GM10266 (cell line): ENCODE measurements at regions not wholly inside any gene's neighbourhood (a gene's known extent, or its start where the extent isn't known, plus 50 kb on each side); places are given as distances from the start of the nearest gene placed in this dataset.

Source experiments
- DNase-seq: peaks from one replicate; pipeline ENCODE4 v3.0.0; 2012; ENCODE audit errors: extremely low spot score
- TF ChIP-seq, protein P1 (sequence below): IDR thresholded peaks from 2 replicates; pipeline ENCODE4 v1.5.1; 2012; ENCODE audit warnings: mild to moderate bottlenecking, low read depth; ENCODE audit not compliant: control insufficient read depth, insufficient read depth; ENCODE audit errors: missing control alignments

DNA sequence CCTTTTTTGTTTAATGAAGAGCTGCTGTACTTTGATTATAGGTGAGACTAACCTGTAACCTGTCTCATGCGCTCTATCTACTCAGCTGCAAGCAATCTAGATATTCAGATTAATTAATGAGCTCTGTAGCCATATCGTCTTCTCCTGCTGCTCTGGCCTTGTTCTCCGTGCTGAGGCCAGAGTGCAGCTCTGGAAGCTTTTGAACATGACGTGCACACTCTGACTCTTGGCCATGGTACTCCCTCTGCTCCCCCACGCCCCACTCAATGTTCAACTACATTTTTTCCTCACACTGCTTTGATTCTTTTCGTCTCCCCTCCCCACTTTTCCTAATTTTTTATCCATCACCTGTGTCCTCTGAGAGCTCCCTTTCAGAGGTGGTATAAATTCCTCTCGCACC lies 751.8 kb downstream of the FGF9 start:
- no peak for DNase-seq
- TF ChIP-seq, protein P1, sequence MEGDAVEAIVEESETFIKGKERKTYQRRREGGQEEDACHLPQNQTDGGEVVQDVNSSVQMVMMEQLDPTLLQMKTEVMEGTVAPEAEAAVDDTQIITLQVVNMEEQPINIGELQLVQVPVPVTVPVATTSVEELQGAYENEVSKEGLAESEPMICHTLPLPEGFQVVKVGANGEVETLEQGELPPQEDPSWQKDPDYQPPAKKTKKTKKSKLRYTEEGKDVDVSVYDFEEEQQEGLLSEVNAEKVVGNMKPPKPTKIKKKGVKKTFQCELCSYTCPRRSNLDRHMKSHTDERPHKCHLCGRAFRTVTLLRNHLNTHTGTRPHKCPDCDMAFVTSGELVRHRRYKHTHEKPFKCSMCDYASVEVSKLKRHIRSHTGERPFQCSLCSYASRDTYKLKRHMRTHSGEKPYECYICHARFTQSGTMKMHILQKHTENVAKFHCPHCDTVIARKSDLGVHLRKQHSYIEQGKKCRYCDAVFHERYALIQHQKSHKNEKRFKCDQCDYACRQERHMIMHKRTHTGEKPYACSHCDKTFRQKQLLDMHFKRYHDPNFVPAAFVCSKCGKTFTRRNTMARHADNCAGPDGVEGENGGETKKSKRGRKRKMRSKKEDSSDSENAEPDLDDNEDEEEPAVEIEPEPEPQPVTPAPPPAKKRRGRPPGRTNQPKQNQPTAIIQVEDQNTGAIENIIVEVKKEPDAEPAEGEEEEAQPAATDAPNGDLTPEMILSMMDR = no peak

DNA sequence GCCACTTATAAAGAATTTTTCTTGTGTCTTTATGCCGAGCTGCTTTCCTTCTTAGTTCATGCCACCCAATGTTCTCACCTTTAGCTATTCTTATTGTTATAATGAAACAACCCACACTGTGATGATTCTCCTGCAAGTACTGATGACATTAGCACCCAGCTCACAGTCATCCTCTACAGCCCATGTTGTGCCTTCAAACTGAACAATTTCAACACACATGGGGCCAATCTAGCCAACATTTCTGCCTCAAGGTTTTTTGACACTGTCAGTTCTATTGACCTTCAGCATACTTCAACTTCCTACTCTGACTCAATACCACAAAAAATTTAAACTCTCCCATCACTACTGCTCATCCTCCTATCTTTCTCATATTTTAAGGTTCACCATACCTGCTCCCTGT lies 752.4 kb downstream of the FGF9 start:
- TF ChIP-seq, protein P1 = no peak
- no peak for DNase-seq

DNA sequence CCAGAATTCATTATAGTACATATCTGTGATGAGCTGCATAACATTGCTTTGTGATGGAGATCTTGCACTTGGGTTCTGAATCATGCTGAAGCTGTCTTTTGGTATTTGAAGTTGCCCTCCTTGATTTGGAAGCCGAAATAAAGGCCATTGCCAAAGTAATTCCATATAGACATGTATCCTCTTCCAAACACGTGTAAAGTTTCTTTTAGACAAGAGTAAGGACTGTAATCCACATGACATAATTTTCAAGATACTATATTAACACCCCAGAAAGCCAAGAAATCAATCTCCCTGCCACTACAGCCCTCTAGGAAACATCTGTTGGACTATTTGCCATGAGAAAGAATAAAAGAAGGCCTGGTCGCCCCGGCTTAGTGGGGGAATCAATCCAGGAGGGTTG lies 754.2 kb downstream of the FGF9 start:
- TF ChIP-seq, protein P1 = no peak
- DNase-seq = no peak

DNA sequence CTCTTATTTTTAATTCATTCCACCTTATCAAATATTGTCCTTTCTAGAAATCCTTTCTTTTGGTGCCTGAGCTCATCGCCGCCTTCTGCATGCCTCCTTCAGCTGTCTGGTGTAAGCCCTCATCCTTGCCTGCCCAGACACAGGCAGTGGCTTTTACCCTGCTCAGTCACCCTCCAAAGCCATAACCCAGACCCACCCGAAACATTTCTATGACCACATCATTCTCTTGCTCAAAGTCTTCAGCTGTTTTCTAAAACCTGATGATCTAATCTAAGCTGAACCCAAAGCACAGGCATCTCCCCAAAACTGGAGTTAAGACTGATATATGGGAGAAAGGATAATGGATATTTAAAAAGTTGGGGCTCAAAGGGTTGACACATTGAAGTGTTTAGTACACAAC lies 753.7 kb upstream of the SGCG start:
- DNase-seq = no peak
- TF ChIP-seq, protein P1 = no peak

DNA sequence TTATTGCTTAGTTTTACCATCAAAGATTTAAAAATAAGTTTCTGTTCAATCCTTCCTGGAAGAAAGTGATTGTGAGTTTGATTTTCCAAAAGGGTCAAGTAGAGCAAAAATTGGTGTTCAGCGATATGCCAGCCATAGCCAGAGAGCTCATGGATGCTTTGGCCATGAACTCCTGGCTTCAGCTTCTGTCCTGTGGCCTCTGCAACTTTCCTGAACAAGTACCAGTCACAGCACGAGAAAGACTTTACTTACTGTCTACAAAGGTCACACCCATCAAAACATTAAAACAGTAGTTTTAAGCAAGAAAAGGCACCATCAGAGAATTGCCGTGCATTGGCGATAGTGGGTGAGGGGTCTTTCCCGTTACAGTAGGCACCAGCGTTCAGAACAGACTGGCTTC lies 753.0 kb upstream of the SGCG start:
- DNase-seq = no peak
- TF ChIP-seq, protein P1 = no peak

DNA sequence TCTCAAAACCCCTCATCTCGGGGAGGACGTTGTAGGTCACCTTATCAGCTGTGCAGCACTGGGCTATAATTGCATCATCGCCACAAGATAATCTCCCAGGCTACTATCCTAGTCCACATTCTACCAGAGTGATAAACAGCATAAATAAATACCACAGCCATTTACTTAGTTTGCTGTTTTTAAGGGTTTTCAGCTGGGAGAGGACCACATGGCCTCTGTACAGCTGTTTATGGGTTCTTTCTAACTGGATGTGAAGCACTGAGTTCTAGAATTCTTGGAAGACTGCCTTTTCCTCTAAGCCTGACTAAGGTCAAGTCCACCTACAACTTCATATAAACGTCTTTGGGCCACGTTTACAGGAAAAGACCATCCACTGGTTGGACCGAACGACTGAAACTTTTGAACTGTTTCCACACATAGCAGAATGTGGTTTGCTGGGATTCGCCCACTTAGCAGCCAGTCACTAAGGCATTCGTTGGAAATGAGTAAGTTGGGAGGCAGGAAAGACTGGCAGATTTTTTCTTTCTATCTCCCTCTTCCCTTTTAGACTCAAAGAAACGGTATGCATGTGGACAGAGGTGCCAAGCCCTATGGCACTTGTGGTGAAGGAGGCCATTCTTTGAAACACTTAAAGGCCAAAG lies 752.5 kb upstream of the SGCG start:
- DNase-seq = no peak
- TF ChIP-seq, protein P1 = no peak

DNA sequence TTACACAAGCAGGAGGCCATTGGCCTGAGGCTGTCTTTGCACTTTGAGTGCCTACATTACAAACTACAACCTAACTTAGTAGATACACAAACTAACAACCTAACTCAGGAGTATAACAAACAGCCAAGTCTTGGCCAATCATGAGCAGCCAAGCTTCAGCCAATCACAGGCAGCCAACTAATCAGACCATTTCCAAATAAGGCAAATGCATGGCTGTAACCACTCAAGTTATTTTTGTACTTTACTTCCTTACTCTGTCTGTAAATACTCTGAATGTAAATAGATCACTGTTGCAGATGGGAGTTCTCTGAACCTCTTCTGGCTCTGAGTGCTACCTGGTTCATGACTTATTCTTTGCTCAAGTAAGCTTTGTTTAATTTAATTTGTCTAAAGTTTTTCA lies 748.1 kb upstream of the SGCG start:
- DNase-seq = no peak
- TF ChIP-seq, protein P1 = no peak
